IMR-90 (cell line): ENCODE measurements at regions not wholly inside any gene's neighbourhood (a gene's known extent, or its start where the extent isn't known, plus 50 kb on each side); places are given as distances from the start of the nearest gene placed in this dataset.

Source experiments
- CHD1 ChIP-seq: IDR thresholded peaks from 2 replicates; pipeline ENCODE4 v1.6.1; 2012; ENCODE audit warnings: low read depth, low read length, improper control_type of control experiment
- FOS ChIP-seq: fragments of 150-350 bp; IDR thresholded peaks from 2 replicates; pipeline ENCODE4 v1.6.1; 2016; ENCODE audit warnings: low read depth, low read length
- MAZ ChIP-seq: IDR thresholded peaks from 2 replicates; pipeline ENCODE4 v1.6.1; 2012; ENCODE audit warnings: low read depth, mild to moderate bottlenecking, low read length, improper control_type of control experiment, moderate library complexity, borderline replicate concordance
- POLR2A ChIP-seq: IDR thresholded peaks from 2 replicates; pipeline ENCODE4 v1.6.1; 2012; ENCODE audit warnings: mild to moderate bottlenecking, low read depth, low read length
- RFX5 ChIP-seq: IDR thresholded peaks from 2 replicates; pipeline ENCODE4 v1.8.0; 2012; ENCODE audit warnings: low read depth, mild to moderate bottlenecking, low read length, moderate library complexity
- TF ChIP-seq, protein P1 (sequence below): conservative IDR thresholded peaks from 2 replicates; pipeline ENCODE4 v1.5.1; 2012; ENCODE audit warnings: mild to moderate bottlenecking, low read depth, low read length, improper control_type of control experiment
- TF ChIP-seq, protein P2 (sequence below): fragments of 150-350 bp; IDR thresholded peaks from 2 replicates; pipeline ENCODE4 v1.6.1; 2017; ENCODE audit warnings: mild to moderate bottlenecking, antibody characterized with exemption, low read length, low read depth
- TF ChIP-seq, protein P3 (sequence below): fragments of 150-350 bp; IDR thresholded peaks from 2 replicates; pipeline ENCODE4 v1.6.1; 2016; ENCODE audit warnings: low read depth, mild to moderate bottlenecking, low read length, moderate library complexity, borderline replicate concordance

DNA sequence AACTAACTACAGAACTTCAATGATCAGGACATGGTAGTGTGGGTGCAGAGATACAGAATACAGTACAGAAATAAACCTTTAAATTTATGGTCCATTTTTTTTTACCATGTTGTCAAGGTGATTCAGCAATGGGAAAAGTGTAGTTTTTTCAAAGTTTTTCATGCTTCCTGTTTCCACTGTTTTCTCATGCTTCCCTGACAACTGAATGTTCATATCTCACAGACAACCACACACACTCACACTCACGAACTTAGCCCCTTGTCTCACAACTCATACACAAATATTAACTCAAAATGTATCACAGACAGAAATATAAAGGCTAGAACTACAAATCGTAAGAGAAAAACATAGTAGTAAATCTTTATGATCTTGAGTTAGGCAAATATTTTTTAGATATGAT lies 232.6 kb upstream of the CDYL start:
- TF ChIP-seq FOS (no peak), POLR2A (no peak), RFX5 (no peak), MAZ (no peak), CHD1 (no peak)
- TF ChIP-seq, protein P1, sequence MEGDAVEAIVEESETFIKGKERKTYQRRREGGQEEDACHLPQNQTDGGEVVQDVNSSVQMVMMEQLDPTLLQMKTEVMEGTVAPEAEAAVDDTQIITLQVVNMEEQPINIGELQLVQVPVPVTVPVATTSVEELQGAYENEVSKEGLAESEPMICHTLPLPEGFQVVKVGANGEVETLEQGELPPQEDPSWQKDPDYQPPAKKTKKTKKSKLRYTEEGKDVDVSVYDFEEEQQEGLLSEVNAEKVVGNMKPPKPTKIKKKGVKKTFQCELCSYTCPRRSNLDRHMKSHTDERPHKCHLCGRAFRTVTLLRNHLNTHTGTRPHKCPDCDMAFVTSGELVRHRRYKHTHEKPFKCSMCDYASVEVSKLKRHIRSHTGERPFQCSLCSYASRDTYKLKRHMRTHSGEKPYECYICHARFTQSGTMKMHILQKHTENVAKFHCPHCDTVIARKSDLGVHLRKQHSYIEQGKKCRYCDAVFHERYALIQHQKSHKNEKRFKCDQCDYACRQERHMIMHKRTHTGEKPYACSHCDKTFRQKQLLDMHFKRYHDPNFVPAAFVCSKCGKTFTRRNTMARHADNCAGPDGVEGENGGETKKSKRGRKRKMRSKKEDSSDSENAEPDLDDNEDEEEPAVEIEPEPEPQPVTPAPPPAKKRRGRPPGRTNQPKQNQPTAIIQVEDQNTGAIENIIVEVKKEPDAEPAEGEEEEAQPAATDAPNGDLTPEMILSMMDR = no peak
- TF ChIP-seq, protein P2, sequence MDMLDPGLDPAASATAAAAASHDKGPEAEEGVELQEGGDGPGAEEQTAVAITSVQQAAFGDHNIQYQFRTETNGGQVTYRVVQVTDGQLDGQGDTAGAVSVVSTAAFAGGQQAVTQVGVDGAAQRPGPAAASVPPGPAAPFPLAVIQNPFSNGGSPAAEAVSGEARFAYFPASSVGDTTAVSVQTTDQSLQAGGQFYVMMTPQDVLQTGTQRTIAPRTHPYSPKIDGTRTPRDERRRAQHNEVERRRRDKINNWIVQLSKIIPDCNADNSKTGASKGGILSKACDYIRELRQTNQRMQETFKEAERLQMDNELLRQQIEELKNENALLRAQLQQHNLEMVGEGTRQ = no peak
- TF ChIP-seq, protein P3, sequence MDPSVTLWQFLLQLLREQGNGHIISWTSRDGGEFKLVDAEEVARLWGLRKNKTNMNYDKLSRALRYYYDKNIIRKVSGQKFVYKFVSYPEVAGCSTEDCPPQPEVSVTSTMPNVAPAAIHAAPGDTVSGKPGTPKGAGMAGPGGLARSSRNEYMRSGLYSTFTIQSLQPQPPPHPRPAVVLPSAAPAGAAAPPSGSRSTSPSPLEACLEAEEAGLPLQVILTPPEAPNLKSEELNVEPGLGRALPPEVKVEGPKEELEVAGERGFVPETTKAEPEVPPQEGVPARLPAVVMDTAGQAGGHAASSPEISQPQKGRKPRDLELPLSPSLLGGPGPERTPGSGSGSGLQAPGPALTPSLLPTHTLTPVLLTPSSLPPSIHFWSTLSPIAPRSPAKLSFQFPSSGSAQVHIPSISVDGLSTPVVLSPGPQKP = no peak
